ENCODE measurements at regions not wholly inside any gene's neighbourhood (a gene's known extent, or its start where the extent isn't known, plus 50 kb on each side); places are given as distances from the start of the nearest gene placed in this dataset.
"Not testable (repeated sequence)": the region's sequence is repeated elsewhere in the genome, so short reads cannot be mapped to it uniquely, and the experiment has no call there.

DNA sequence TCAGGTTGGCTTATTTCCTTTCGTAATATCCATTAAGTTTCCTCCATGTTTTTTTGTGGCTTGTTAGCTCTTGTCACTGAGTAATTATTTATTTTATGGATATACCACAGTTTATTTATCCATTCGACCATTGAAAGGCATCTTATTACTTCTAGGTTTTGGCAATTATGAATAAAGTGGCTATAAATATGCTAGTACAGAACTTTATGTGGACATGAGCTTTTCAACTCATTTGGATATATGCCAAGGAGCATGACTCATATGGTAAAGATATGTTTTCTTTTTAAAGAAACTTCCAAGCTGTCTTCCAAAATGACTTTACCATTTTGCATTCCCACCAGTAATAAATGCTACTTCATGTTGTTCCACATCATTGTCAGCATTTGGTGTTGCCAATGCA is 803.6 kb downstream of the GLUD2 start:
- no peak for DNase-seq (ENCODE audit: low read depth in 1 of 2, low spot score in 1 of 2)

- no peak for DNase-seq (ENCODE audit: low read depth in 1 of 2, low spot score in 1 of 2)
Observed at GRCh38 chrX:121853762-121854613, 806.6 kb downstream of the GLUD2 start.

DNA sequence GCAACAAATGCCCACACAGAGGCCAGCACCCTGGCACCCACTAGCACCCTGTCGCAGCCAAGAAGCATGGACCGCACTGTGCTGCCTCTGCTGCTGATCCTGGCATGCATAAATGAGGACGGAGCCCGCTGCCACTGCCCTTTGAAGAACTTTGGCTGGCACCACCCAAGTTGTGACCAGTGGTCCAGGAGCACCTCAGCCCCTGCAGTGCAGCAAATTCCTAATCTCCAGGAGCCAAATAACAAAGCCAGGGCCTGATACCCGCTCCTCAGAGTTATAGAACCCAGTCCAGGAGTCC is 807.2 kb downstream of the GLUD2 start:
- no peak for DNase-seq (ENCODE audit: low read depth in 1 of 2, low spot score in 1 of 2)

- no peak for DNase-seq (ENCODE audit: low read depth in 1 of 2, low spot score in 1 of 2)
Observed at GRCh38 chrX:121858867-121859647, 811.6 kb downstream of the GLUD2 start.

- DNase-seq (ENCODE audit: low read depth in 1 of 2, low spot score in 1 of 2), result no peak
Observed at GRCh38 chrX:121863976-121864375, 816.6 kb downstream of the GLUD2 start.

DNA sequence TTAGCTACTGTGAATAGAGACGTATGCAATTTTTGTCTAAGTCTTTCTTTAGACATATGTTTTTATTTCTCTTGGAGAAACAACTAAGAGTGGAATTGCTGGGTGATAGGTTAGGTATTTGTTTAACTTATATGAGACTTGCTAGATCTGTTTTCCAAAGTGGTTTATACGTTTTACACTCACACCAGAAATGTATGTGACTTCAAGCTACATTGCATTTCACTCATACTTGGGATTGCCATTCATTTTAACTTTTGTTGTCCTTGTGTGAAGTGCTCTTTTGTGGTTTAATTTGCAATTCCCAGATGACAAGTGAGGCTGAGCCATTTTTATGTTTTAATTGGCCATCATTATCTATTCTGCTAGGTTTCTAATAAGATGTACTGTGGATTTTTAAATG is 817.2 kb downstream of the GLUD2 start:
- no peak for DNase-seq (ENCODE audit: low read depth in 1 of 2, low spot score in 1 of 2)

DNA sequence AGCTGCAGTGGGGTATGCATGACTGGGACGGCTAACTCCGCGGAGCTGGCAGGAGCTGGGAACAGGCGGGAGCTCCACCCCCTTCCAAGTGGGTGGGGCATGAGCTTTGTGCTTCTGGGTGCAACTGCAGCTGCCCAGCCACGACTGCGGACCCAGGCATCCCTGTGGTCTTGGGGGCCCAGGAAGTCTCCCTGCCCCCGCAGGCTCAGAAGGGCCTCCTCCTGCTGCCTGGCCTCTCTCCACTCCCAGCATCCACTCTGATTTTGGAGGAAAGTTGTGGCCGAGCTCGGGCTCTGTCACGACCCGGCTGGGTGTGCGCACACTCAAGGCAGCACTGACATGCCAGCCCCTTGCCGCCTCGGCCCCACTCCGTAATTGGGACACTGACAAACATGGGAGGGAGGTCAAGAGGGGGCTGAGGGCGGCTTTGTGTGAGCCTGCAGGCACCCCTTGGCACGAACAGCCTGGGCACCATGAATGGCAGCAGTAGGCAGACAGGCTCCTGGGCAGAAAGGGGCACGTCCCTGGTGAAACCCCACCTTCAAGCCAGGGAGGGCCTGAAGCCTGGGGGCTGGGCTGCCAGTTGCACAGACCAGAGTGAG is 822.6 kb downstream of the GLUD2 start:
- no peak for DNase-seq (ENCODE audit: low read depth in 1 of 2, low spot score in 1 of 2)

DNA sequence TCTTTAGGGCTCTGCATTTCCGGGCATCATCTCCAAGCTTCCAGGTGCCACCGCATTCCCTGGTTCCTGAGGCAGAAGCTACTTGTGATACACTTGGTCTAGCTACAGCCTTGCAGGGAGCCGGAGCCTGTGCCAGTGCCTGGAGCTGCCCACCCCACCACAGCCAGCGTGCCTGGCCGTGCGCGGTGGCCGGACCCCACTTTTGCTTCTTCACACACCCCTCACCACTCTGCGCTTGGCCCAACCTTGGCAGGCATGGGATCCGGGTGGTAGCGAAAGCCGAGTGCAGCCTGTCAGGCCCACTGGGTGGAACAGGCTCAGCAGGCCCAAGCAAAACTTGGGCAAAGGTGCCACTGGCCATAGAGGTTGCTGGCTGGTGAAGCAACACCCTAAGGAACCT is 823.7 kb downstream of the GLUD2 start:
- no peak for DNase-seq (ENCODE audit: low read depth in 1 of 2, low spot score in 1 of 2)

GRCh38 chrX:121876305-121876704 is 828.9 kb downstream of the GLUD2 start:
- DNase-seq (ENCODE audit: low read depth in 1 of 2, low spot score in 1 of 2), result no peak

DNA sequence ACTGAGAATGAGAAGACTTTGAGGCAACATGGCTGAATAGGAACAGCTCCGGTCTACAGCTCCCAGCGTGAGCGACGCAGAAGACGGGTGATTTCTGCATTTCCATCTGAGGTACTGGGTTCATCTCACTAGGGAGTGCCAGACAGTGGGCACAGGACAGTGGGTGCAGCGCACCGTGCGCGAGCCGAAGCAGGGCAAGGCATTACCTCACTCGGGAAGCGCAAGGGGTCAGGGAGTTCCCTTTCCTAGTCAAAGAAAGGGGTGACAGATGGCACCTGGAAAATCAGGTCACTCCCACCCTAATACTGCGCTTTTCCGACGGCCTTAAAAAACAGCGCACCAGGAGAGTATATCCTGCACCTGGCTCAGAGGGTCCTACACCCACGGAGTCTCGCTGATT is 829.9 kb downstream of the GLUD2 start:
- not testable (repeated sequence) for DNase-seq (ENCODE audit: low read depth in 1 of 2, low spot score in 1 of 2)

DNA sequence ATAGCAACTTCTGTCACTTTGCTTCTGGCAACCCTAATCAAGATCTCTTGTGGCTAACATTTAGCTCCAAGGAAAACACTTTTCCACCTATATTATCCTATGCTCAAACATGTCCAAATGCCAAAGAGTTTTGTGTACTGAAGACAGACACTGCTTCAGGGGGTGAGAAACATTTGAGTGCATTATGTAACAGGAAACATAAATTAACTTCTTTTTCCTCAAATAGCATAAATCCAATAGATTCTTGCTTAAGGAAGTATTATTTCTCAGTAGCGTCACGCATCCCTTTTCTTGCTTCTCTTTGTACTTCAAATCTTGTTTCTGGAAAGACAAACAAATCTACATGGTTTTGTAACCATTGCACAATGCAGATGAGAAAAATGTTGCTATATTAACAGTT is 839.1 kb downstream of the GLUD2 start:
- no peak for DNase-seq (ENCODE audit: low read depth in 1 of 2, low spot score in 1 of 2)

- DNase-seq (ENCODE audit: low read depth in 1 of 2, low spot score in 1 of 2), result no peak
Observed at GRCh38 chrX:121894756-121895155, 847.3 kb downstream of the GLUD2 start.

GRCh38 chrX:121902463-121902862 is 855.1 kb downstream of the GLUD2 start:
- DNase-seq (ENCODE audit: low read depth in 1 of 2, low spot score in 1 of 2), result no peak

- DNase-seq (ENCODE audit: low read depth in 1 of 2, low spot score in 1 of 2), result no peak
Observed at GRCh38 chrX:121903961-121904360, 856.6 kb downstream of the GLUD2 start.

DNA sequence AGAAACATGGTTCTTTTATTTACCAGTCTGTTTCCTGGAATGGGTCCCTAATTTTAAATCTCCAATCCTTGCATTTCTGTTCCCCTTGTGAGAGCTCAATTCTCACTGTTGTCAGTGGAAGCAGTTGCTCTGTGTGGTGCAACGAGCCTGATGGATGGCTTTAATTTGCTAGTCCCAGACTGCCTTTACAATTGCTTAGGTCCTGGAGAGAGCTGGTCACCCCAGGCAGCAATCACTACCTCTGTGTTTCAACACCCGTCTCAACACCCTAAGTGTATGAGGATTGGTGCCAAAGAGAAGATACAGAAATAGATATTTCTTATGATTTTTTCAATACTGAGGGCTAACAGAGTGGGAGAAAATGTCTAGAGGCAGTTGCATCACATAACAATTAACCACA is 873.8 kb downstream of the GLUD2 start:
- no peak for DNase-seq (ENCODE audit: low read depth in 1 of 2, low spot score in 1 of 2)

DNA sequence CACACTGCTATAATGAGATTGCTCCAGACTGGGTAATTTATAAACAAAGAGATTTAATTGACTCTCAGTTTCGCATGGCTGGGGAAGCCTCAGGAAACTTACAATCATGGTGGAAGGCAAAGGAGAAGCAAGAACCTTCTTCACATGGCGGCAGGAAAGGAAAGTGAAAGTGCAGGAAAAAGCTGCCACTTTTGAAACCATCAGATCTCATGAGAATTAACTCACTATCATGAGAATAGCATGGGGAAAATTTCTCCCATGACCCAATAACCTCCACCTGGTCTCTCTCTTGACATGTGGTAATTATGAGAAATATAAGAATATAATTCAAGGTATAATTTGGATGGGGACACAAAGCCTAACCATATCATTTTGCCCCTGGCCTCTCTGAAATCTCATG is 884.2 kb downstream of the GLUD2 start:
- no peak for DNase-seq (ENCODE audit: low read depth in 1 of 2, low spot score in 1 of 2)

DNA sequence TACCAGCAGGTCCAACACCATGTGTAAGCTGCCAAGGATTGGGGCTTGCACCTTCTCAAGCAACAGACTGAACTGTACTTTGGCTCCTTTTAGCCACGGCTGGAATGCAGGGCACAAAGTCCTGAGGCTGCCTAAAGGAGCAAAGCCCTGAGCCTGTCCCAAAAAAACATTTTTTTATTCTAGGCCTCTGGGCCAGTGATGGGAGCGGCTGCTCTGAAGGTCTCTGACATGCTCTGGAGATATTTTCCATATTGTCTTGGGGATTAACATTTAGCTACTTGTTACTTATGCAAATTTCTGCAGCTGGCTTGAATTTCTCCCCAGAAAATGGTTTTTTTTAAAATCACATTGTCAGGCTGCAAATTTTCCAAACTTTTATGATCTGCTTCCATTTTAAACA is 885.3 kb downstream of the GLUD2 start:
- DNase-seq (ENCODE audit: low read depth in 1 of 2, low spot score in 1 of 2), result no peak

- DNase-seq (ENCODE audit: low read depth in 1 of 2, low spot score in 1 of 2), result no peak
Observed at GRCh38 chrX:121949041-121949760, 901.8 kb downstream of the GLUD2 start.

- no peak for DNase-seq (ENCODE audit: low read depth in 1 of 2, low spot score in 1 of 2)
Observed at GRCh38 chrX:121958886-121959285, 911.5 kb downstream of the GLUD2 start.

DNA sequence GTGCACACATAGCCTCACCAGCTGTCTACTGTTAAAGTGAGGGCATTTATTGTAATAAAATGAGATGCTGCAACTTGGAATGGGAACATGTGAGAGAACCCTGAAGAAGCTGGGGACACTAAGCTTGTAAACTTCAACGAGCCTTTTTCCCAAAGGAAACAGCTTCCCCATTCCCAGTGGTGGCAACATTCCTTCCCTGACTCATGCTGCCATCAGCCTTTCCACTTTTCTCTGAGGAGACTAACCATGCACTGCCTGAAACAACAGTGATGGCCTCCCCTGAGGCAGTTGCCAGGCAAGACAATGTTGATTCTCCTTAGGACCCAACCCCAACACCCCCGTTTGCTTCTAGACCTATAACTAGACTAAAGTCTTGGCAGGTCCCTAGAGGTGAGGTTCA is 928.3 kb downstream of the GLUD2 start:
- no peak for DNase-seq (ENCODE audit: low read depth in 1 of 2, low spot score in 1 of 2)

DNA sequence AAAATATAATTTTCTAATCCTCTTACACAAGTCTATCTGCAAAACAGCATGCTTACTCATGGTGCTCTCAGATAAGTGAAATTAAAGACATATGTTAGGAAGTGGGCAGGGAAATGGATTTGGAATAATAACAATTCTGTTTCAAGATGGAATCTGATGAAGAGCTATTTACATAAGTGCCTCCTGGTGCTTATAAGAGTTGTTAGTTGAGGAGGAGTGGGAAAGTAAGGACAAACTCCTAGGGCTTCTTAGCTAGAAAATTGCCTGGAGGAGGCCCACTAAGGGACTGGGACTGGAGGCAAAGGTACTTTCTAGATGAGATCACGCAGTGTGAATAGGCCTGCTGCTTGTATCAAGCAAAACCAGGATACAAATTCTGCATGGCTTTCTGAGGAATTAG is 939.8 kb downstream of the GLUD2 start:
- no peak for DNase-seq (ENCODE audit: low read depth in 1 of 2, low spot score in 1 of 2)

DNA sequence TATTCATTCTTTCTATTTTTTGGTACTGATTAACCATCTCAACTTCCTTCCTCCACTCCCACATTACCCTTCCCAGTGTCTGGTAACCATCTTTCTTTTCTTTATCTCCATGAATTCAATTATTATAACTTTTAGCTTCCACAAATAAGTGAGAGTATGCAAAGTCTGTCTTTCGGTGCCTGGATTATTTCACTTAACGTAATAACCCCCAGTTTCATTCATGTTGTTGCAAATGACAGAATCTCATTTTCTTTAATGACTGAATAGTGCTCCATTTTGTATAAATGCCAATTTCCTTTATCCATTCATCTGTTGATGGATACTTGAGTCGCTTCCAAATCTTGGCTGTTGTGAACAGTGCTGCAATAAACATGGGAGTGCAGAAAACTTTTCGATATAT is 940.4 kb downstream of the GLUD2 start:
- no peak for DNase-seq (ENCODE audit: low read depth in 1 of 2, low spot score in 1 of 2)
